ENCODE measurements at regions not wholly inside any gene's neighbourhood (a gene's known extent, or its start where the extent isn't known, plus 50 kb on each side); places are given as distances from the start of the nearest gene placed in this dataset.
"Not testable (repeated sequence)": the region's sequence is repeated elsewhere in the genome, so short reads cannot be mapped to it uniquely, and the experiment has no call there.

DNA sequence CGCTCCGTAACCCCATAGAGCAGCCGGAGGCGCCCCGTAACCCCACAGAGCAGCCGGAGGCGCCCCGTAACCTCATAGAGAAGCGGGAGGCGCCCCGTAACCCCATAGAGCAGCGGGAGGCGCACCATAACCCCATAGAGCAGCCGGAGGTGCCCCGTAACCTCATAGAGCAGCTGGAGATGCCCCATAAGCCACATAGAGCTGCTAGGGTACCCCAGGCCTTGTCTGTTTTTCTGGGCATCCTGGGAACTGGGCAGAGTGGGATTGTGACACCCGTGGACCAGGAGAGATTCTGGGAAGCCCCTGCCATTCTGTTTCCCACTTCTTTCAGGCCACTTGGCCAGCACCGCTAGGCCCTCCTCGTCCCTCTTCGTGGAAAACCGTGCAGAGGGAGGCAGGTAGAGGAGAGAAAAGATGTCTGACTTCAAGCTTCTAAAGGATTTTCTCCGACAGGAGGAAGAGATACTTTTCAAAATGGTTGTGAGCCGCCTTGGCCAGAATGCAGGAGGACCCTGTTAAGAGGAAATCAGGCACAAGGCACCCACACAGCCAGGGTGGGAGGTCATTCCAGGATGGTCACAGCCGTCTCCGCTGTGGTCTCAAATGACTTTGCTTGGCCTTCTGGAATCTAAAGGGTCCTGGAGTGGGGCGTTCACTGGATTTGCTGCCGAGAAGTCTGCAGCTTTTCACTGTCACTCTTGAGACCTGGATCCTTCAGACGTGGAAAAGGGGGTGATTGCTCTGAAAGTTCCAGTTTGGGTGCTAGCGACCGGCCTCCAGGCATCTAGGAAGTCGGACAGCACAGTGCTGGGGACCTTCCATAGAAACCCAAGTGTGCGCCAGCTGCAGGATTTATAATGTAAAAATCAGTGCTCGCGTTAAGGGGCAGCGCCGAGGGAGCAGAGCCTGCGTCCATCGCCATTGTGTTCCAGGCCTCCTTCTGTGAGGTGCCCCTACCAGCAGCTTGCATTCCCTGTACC, 178.3 kb upstream of the ZNF469 start:
- not testable (repeated sequence) for DNase-seq

DNA sequence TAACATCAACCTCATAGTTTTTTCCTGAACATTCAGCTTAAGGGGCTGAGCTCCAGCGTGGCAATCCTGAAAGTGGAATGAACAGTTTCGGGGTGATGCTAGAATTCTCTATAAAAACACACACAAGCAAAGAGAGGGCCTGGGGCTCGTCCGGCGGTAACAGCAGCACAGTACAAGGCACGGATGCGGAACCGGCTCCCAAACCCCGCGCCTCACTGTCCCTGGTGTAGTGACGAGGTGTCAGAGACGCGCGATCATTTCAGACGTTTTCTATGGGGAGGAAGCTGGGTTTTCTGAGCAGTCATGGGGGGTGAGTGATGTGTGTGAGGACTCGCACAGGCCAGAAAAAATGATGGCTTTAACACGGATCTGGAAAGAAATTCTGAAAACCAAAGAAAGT, 177.3 kb upstream of the ZNF469 start:
- not testable (repeated sequence) for DNase-seq

DNA sequence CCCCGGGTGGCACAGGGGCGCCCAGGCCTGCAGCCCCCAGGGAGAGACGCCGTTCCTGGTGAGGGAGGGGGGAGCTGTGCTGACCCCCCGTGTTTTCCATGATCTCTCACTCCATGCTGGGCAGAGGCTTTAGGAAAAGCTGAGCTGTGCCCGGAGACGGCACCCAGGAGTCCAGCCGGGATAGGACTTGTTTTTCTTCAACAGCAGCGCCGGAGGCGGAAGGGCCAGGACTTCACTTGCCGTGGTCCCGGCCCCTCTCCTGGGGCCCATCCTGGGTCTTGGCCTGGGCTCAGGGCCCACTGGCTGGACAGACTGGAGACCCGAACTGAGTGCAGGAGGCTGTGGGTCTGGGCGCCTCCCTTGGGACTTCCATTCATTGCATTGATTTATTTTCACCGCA, 176.8 kb upstream of the ZNF469 start:
- not testable (repeated sequence) for DNase-seq

DNA sequence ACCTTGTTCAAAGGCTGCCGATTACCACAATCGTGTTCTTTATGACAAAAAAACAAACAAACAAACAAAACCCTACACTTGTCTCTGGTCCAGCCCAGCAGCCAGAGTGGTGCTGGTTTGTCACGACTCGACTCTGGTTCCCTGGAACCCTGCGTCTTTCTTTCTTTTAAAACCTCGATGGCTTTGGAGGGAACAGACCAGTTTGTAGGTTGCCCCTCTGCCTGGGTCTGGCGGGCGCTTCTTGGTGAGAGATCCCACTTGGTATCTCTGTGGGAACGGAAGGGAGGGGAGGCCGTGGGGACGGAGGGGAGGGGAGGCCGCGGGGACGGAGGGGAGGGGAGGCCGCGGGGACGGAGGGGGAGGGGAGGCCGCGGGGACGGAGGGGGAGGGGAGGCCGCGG, 176.2 kb upstream of the ZNF469 start:
- DNase-seq: not testable (repeated sequence)

DNA sequence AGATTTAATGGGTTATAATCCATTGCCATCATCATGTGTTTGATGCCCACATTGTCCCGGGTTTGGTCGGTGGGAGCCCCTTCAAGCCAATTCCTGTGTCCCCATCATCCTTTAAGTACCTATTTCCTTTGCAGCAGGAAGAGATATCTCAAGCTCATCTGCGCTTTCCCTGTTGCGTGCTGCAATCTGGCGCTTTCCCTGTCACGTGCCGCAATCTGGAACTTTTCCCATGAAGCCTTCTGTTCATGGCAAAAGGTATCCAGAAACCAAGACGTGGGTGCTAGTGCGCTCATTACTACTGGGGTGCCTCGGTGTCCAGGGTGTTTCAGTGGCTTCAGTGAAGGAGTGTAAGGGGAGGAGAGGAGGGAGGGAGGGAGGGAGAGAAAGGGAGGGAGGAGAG, 174.6 kb upstream of the ZNF469 start:
- DNase-seq: no peak

DNA sequence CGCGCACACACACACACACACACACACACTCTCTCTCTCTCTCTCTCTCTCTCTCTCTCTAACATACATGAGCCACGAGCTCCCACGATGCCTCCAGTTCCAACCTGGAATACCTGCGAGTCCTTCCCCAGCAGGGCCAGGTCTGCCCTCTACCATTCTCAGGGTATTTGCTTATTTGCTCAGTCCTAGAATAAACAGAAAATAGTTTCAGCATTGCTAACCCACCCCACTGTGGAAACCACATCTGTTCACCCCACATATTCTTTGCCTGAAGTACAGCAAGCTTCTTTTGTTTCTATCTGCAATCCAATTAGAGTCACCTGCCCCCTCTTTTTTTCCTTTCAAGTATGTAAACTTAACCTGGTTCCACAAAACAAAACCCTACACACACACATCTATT, 174.0 kb upstream of the ZNF469 start:
- not testable (repeated sequence) for DNase-seq

DNA sequence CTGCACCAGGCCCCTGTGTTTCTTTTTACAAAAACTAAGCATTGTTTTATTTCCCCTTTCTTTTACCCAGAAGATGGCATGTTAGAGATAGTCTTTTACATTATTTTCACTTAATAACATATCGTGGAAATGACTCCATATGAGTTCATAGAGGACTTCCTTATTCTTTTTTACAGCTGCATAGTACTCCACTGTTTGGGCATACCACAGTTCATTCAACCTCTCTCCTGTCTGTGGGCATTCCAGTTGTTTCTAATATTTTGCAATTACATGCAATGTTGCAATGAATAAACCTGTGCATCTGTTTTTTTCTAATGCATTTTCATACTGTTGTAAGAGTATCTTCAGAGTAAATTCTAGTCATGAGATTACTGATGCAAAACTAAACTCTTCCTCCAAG, 173.2 kb upstream of the ZNF469 start:
- not testable (repeated sequence) for DNase-seq

DNA sequence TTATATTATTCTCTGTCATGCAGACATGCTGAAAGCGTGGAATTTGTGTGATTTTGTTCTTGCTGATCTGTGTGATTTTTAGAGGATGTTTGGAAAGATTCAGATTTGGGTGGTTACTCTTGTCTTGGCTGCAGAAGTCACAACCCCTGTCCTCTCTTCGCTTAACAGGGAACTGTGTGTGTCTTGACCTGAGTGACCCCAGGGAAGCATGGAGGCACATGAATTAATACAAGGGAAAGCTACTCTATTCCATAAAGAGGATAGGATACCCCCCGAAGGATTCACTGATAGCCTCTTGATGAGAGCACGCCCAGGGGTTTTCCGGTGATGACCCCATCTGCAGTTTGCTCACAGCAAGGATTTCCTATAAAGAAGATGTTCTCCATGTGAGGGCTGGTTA, 168.8 kb upstream of the ZNF469 start:
- DNase-seq: not testable (repeated sequence)

DNA sequence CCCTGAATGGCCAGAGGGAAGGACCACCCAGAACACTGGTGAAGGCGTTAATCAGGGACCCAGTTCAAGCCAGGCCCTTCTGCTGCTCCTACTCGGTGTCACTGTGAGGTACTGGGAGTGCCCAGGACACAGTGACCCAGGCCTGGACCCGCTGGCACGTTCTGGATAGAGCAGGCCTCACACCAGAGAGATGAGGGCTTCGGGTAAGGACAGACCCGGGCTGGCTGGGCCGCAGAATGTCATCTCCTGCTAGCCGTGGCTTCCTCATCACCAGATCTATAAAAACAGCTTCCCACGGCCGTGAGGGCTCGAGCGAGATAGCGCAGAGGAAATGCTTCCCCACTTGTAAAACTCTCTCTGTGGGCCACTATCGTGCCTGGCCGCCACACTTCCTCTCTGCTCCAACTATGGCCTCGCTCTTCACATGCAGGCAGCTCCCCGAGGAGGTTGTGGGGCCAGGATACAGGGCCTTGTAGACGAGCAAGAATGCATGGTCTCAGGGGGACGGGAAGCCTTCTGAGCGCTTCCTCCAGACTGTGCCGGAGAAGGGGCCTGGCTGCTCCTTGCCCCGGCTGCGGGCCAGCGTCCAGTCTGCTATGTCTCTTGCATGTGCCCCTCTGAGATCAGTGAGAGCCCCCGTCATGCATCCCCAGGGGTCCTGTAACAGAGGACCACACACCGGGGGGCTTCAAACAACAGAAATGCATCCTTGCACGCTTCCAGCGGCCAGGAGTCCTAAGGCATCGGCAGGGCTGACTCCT, 161.6 kb upstream of the ZNF469 start:
- not testable (repeated sequence) for DNase-seq

DNA sequence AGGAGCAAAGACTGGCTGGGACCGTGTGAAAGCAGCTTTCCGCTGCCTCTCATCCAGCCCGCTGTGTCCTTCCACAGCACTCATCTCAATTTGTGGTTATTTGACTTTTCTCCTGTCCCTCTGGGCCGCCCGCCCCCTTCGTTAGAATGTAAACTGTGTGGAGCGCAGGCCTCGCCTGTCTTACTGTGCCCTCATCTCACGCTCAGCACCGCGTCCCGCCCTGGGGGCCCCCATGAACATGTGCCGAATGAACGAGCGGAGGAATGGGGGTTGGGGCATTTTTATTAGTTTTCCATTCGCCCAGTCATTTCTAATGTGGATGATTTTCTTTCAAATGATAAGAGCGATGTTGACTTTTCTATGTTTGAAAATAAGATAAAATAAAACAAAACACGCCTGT, 159.1 kb upstream of the ZNF469 start:
- not testable (repeated sequence) for DNase-seq

DNA sequence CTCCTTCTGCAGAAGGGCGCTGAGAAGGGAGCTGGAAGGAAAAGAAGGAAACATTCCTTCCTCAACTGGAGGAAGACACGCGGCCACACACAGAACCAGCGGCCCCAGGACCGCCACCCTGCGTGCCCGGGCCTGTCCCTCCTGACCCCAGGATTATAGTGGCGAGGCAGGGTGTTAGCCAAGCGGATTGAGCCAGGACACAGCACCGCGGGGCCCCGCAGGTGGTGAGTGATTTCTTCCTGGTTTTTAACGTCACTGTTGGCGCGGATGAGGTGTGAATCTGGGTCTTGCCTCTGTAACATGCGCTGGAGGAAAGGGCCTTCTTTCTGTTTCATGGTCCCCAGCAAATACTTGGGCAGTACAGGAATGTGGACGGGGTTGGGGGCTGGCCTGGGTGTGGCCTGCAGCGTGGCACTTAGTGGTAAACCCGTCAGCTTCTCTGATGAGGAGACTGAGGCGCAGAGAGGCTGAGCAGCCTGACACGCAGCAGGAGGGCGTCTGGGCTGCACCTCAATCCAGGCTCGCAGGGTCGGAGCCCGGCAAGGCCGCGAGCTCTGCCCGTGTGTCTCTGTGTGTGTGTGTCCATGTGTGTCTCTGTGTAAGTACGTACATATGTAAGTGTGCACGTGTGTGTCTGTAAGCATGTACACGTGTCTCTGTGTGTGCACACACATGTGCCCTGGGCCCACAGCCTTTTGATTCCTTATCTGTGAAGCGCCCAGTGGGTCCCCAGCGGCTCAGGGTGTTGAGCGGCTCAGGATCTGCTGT, 158.4 kb upstream of the ZNF469 start:
- not testable (repeated sequence) for DNase-seq

DNA sequence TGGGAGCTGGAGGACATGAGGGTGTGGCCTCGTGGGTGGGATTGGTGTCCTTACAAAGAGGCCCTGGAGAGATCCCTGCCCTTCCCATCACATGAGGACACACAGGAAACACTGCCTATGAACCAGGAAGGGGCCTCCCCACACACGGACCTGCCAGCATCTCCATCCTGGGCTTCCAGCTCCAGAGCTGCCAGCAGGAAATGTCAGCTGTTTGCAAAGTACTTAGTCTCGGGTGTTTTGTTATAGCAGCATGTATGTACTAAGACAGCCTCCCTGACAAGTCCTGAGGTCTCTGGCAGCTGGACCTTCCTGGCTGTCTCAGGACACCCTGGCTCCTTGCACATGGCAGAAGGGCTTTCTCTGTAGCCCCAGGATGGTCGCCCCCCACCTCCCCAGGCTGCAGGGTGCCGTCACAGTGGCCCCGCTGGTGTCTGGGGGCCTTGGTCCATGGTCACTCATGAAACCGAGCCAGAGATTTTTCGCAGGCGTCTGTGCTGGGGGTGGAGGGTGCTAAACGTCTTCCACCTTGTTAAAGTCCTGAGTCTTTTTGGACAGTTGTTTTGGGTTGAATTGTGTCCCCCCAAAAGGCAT, 157.0 kb upstream of the ZNF469 start:
- DNase-seq: not testable (repeated sequence)

DNA sequence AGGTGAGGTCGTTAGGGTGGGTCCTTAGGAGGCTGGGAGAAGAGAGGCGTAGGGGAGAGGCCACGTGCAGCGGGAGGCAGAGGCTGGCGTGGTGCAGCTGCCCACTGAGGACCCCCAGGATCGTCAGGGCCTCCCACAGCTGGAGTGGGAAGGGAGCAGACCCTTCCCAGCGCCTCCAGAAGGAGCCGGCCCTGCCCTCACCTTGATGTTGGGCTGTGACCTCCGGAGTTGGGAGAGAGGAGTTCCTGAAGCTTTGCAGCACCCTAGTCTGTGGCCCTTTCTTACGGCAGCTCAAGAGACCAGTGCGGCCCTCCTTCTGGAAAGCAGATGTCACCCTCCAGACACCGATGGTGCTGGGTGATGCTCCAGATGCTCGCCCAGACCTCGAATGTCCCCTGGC, 156.5 kb upstream of the ZNF469 start:
- not testable (repeated sequence) for DNase-seq

DNA sequence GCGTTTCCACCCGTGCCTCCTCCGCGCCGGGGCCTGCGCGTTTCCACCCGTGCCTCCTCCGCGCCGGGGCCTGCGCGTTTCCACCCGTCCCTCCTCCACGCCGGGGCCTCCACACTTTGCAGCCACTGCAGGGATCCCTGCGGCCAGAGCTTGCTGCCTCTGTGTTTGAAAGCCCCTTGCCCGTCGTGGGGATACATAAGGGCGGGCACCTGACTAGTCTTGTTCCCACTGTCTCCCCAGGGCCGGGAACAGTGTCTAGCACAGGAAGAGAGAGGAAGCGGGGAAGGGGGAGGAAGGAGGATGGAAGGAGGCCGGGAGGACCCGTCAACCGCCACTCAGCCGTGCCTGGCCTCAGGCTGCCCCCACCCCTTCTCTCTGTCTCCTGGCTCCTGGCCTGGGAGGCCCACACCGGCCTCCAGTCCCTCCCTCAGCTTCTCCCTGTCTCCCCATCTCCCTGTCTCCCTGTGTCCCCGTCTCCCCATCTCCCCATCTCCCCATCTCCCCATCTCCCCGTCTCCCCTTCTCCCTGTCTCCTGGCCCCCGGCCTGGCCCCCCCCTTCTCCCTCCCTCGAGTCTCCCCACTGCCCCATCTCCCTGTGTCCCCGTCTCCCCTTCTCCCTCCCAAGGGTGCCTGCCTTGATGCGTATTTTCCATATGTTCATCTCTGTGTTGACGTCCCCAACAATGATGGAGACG, 155.6 kb upstream of the ZNF469 start:
- DNase-seq: not testable (repeated sequence)

DNA sequence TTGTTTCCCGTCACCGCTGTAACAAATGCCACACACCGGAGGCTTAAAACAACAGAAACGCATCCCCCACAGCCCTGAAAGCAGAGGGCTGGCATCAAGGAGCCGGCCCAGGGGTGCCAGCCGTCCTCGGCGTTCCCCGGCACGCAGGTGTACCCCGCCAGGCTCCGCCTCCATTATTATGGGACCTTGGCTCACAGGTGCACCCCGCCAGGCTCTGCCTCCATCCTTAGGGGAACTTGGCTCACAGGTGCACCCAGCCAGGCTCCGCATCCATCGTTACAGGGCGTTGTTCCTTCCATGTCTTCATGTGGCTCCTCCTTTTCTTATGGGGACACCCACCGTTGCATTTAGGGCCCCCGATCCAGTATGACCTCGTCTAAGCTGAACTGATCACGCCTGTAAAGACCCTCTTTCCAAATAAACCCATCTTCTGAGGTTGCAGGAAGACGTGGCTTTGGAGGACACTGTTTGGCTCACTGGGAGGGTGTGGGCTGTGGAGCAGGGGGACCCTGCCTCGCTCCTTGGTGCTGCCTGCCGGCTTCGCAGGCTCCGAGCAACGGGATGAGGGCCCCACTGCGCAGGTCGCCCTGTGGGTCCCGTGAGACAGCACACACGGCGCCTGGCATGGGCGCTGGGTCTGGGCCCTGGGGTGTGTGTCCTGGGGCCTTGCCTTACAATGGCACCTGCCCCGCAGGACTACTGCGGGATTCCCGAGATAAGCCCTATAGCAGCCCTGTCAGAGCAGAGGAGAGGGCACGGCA, 154.9 kb upstream of the ZNF469 start:
- not testable (repeated sequence) for DNase-seq

DNA sequence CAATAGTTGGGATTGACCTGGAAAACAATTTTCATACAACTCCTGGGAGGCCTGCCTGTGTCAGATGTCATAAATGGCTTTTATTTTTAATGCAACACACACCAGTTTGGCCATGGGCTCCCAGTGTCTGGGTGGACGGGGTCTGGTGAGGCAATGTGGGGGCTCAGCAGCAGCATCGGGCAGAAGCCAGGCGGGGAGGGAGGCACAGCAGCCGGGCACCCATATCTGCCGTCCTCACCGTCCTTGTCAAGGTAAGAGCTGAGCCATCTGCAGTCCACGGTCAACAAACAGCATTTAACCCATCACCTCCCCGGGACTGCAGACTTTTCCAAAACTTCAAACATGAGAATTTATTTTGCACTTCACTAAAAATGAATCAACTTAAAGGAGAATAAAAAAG, 154.0 kb upstream of the ZNF469 start:
- not testable (repeated sequence) for DNase-seq

DNA sequence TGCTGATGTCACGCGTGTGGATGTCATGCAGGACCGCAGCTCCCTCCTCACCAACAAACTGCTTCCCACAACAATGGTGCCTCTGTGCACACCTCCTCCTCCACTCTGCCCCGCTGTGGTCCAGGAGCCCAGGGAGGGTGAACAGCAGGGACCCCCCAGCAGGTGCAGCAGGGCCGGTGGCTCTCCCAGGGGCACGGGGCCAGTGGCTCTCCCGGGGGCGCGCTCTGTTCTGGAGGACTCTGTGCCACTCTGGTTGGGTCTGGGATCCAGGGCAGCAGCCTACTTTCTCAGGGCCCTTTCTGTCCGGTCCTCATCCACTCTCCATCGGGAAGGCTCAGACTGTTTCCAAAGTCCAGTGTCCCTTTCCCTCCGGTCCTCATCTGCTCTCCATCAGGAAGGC, 153.0 kb upstream of the ZNF469 start:
- DNase-seq: not testable (repeated sequence)

DNA sequence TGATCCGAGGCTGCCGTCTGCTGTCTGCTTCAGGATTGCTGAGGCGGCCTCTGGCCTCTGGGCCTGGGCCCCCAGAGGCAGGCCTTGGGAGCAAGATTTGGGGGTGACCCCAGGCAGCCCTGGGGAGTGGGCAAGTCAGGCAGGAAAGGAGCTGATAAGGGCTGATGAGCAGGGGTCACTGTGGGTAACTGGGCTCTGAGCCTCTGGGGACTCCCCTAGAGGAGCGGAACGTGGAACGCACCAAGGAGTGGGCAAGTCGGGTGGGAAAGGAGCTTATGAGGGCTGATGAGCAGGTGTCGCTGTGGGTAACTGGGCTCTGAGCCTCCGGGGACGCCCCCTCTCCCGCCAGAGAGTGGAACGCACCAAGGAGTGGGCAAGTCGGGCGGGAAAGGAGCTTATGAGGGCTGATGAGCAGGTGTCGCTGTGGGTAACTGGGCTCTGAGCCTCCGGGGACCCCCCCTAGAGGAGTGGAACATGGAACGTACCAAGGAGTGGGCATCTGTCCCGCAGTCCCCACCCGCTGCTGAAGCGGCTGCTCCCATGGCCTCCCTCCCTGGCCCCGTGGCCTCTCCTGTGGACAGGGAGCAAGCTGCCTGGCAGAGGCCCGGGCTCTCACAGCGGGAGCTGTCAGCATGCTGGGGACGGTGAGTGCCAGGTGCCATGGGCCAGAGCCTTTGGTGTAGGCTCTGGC, 152.3 kb upstream of the ZNF469 start:
- not testable (repeated sequence) for DNase-seq

DNA sequence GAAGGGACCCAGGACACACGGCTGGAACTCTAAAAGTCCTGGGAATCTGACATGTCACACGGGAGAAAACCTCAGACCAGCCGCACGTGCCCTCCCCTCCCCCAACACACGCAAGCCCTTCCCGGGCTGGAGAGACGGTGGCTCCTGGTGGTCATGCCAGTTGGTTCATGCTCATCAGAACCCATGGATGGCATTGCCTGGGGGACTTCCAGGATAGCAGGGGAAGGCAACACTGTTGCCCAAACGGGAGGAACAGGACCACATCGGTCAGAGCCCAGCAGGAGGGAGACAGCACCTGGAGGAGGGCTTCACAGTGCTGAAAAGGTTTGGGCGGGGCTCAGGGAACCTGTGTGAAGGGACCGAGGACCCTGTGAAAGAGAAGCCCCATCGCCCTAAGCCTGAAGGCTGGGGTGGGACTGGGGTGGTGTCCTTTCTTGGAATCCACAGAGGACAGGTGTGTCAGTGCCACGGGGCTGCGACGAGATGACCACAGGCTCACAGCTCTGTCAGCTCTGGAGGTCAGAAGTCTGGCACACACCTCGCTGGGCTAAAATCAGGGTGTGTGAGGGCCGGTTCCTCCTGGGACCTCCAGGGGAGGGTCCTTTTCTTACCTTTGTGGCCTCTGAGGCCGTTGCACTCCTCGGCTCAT, 151.7 kb upstream of the ZNF469 start:
- DNase-seq: not testable (repeated sequence)

DNA sequence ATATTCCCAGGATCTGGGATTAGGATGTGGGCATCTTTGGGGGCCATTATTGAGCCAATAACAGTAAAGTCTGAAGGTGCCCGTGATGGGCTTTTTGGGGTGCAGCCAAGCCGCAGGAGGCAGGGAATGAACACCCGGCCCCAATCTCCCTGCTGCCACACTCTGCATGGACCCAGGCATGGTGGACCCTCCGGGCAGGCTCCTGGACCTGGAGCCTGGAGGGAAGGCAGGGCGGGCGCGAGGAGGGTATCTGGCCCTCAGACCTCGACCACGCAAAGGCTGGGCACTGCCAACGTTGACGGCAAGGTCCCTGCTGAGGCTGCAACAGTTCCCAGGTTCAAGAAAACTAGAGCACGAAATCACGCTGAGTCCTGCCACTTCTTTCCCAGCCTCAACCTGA, 150.9 kb upstream of the ZNF469 start:
- DNase-seq: not testable (repeated sequence)
